Parathyroid adenoma (tissue), 2 donors: ENCODE measurements at regions not wholly inside any gene's neighbourhood (a gene's known extent, or its start where the extent isn't known, plus 50 kb on each side); places are given as distances from the start of the nearest gene placed in this dataset.

ENCODE experiments used
- H2AFZ ChIP-seq: fragments of 300-600 bp; sonication (generic); one replicate; pipeline ENCODE4 v1.7.0; 2017; ENCODE audit warnings: antibody characterized with exemption, mild to moderate bottlenecking
- H3K27ac ChIP-seq: fragments of 300-600 bp; sonication (generic); one replicate; pipeline ENCODE4 v1.7.0; 2017
- H3K27me3 ChIP-seq: fragments of 300-600 bp; sonication (generic); one replicate; pipeline ENCODE4 v1.7.0; 2017; ENCODE audit warnings: low read length; ENCODE audit not compliant: control insufficient read depth, insufficient read depth
- H3K36me3 ChIP-seq: fragments of 300-600 bp; sonication (generic); one replicate; pipeline ENCODE4 v1.7.0; 2017; ENCODE audit warnings: low read length; ENCODE audit not compliant: control insufficient read depth, insufficient read depth
- H3K4me1 ChIP-seq: fragments of 300-600 bp; sonication (generic); one replicate; pipeline ENCODE4 v1.7.0; 2017; ENCODE audit warnings: control low read depth
- H3K4me2 ChIP-seq: fragments of 300-600 bp; sonication (generic); one replicate; pipeline ENCODE4 v1.7.0; 2017; ENCODE audit warnings: low read length
- H3K4me3 ChIP-seq: fragments of 300-600 bp; sonication (generic); one replicate; pipeline ENCODE4 v1.7.0; 2017; ENCODE audit warnings: low read depth, low read length
- H3K79me2 ChIP-seq: fragments of 300-600 bp; sonication (generic); one replicate; pipeline ENCODE4 v1.7.0; 2017; ENCODE audit warnings: control low read depth
- H3K9ac ChIP-seq: fragments of 300-600 bp; sonication (generic); one replicate; pipeline ENCODE4 v1.7.0; 2017; ENCODE audit warnings: mild to moderate bottlenecking
- H3K9me3 ChIP-seq: fragments of 300-600 bp; sonication (generic); one replicate; pipeline ENCODE4 v1.7.0; 2017; ENCODE audit warnings: low read length; ENCODE audit not compliant: control insufficient read depth
- TF ChIP-seq, protein P1 (sequence below): fragments of 300-600 bp; sonication (generic); IDR thresholded peaks from one replicate; pipeline ENCODE4 v1.7.0; 2017; ENCODE audit warnings: antibody characterized with exemption, mild to moderate bottlenecking
- donor health status: primary hyperparathyroidism.

GRCh38 chr21:31553461-31553860, 106.0 kb upstream of the SOD1 start:
- Histone ChIP-seq H3K36me3 (no peaks in the 10 kb centered on the region), H3K27ac (no peak overlapping the region), H3K9ac (no peak overlapping the region), H3K79me2 (no peaks in the 10 kb centered on the region), H2AFZ (no peak overlapping the region), H3K9me3 (no peaks in the 10 kb centered on the region), H3K4me1 (no peaks in the 10 kb centered on the region), H3K4me3 (no peak overlapping the region), H3K4me2 (no peak overlapping the region), H3K27me3 (peaks cover 9% of the 10 kb centered on the region)
- TF ChIP-seq, protein P1, sequence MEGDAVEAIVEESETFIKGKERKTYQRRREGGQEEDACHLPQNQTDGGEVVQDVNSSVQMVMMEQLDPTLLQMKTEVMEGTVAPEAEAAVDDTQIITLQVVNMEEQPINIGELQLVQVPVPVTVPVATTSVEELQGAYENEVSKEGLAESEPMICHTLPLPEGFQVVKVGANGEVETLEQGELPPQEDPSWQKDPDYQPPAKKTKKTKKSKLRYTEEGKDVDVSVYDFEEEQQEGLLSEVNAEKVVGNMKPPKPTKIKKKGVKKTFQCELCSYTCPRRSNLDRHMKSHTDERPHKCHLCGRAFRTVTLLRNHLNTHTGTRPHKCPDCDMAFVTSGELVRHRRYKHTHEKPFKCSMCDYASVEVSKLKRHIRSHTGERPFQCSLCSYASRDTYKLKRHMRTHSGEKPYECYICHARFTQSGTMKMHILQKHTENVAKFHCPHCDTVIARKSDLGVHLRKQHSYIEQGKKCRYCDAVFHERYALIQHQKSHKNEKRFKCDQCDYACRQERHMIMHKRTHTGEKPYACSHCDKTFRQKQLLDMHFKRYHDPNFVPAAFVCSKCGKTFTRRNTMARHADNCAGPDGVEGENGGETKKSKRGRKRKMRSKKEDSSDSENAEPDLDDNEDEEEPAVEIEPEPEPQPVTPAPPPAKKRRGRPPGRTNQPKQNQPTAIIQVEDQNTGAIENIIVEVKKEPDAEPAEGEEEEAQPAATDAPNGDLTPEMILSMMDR: no peak

- Histone ChIP-seq H3K4me3 (no peak overlapping the region), H3K27ac (no peak overlapping the region)
- TF ChIP-seq, protein P1: no peak
These were observed 106.7 kb upstream of the SOD1 start for GRCh38 chr21:31552826-31553225.

GRCh38 chr21:31550070-31550469, 109.4 kb upstream of the SOD1 start:
- TF ChIP-seq, protein P1: no peak
- Histone ChIP-seq H3K9me3 (no peaks in the 10 kb centered on the region), H3K27me3 (no peaks in the 10 kb centered on the region), H3K9ac (no peak overlapping the region), H3K27ac (no peak overlapping the region), H3K79me2 (no peaks in the 10 kb centered on the region), H3K4me1 (no peaks in the 10 kb centered on the region), H3K4me3 (no peak overlapping the region), H3K36me3 (no peaks in the 10 kb centered on the region), H3K4me2 (no peak overlapping the region), H2AFZ (no peak overlapping the region)

More at GRCh38 chr21:31552826-31553225, 106.7 kb upstream of the SOD1 start:
- H3K27me3 ChIP-seq: peaks cover 6% of the 10 kb centered on the region
- no peak overlapping the region for H3K9ac ChIP-seq
- no peaks in the 10 kb centered on the region for H3K36me3 ChIP-seq
- H2AFZ ChIP-seq: no peak overlapping the region
- H3K4me2 ChIP-seq: no peak overlapping the region
- H3K4me1 ChIP-seq: no peaks in the 10 kb centered on the region
- H3K9me3 ChIP-seq: no peaks in the 10 kb centered on the region
- H3K79me2 ChIP-seq: no peaks in the 10 kb centered on the region

DNA sequence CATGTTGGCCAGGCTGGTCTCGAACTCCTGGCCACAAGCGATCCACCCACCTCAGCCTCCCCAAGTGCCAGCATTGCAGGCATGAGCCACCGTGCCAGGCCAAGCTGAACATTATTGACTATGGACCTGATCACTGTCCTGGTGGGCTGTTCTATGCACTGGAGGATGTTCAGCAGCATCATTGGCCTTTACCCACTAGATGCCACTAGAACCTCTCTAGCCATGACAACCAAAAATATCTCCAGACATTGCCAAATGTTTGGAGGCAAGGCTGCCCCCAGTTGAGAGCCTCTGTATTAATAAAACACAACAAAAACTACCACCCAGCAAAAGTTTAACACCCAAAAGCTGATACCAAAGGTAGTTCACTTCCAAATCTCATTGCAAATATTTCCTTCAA, 110.8 kb upstream of the SOD1 start:
- Histone ChIP-seq H3K27ac (no peak overlapping the region), H3K79me2 (no peaks in the 10 kb centered on the region), H3K4me3 (no peak overlapping the region), H2AFZ (no peak overlapping the region), H3K36me3 (no peaks in the 10 kb centered on the region), H3K4me1 (no peaks in the 10 kb centered on the region), H3K9me3 (no peaks in the 10 kb centered on the region), H3K9ac (no peak overlapping the region), H3K27me3 (no peaks in the 10 kb centered on the region), H3K4me2 (no peak overlapping the region)
- TF ChIP-seq, protein P1: no peak

DNA sequence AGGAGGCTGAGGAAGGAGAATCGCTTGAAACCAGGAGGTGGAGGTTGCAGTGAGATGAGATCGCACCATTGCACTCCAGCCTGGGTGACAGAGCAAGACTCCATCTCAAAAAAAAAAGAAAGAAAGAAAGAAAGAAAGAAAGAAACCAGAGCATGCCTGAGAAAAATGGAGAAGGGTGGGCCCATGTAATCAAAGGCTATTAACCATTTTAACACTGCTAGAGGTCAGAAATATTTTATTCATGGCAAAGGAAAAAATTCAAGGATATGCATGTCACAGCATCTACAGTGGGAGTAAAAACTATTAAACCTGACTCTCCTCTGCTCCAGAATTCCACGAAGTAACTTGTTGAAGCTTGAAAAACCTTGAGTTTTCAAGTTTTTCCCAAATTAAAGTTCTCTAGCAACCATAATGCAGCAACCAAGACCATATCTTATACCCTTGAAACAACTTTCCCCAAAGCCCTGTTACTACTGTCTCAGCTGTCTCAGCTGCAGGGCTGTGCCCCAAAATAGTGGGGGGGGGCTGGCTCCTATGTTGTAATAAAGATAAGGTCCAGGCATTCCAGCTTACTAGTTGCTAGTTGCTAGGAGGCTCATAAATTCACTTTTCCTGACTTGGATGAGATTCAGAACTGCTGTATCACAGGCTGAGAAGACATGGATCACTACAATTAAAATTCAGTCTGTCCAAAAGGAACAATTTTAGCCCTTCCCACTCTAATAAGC, 112.9 kb upstream of the SOD1 start:
- H3K79me2 ChIP-seq: no peaks in the 10 kb centered on the region
- TF ChIP-seq, protein P1: no peak
- no peak overlapping the region for H3K4me3 ChIP-seq
- no peaks in the 10 kb centered on the region for H3K36me3 ChIP-seq
- no peaks in the 10 kb centered on the region for H3K27me3 ChIP-seq
- no peak overlapping the region for H3K9ac ChIP-seq
- no peak overlapping the region for H3K4me2 ChIP-seq
- H2AFZ ChIP-seq: no peak overlapping the region
- H3K4me1 ChIP-seq: no peaks in the 10 kb centered on the region
- H3K27ac ChIP-seq: no peak overlapping the region
- H3K9me3 ChIP-seq: no peaks in the 10 kb centered on the region
